Endothelial cell of umbilical vein (primary cell): ENCODE measurements at regions not wholly inside any gene's neighbourhood (a gene's known extent, or its start where the extent isn't known, plus 50 kb on each side); places are given as distances from the start of the nearest gene placed in this dataset.
A peak's percentile ranks its signal among the peaks of the same experiment; 100 is the strongest.

Experiments used
- BruUV-seq: library from RNA; stranded (reverse); fragments of 400-500 nt; replicated peaks from 2 replicates; lab custom pipeline; 2021; lab: Mats Ljungman, UMichigan
- CTCF ChIA-PET: fragments of 300-600, 350-600 bp; sonication (Branson Sonifier 250); formaldehyde crosslinking; loops from one replicate; lab custom pipeline; 2021; ENCODE audit warnings: antibody characterized with exemption, inconsistent platforms; lab: Charles Lee
- POLR2A ChIA-PET: fragments of 300-600, 350-600 bp; sonication (Branson Sonifier 250); formaldehyde crosslinking; loops from one replicate; lab custom pipeline; 2021; ENCODE audit warnings: antibody characterized with exemption, inconsistent platforms; lab: Charles Lee
- DNase-seq: peaks from one replicate; pipeline ENCODE4 v3.0.0-alpha.2; 2011; ENCODE audit warnings: low read depth, low spot score
- FAIRE-seq: peaks from 2 replicates; lab custom pipeline; 2011; peaks lifted over from hg19 to GRCh38; lab: Jason Lieb, UNC
- H2AFZ ChIP-seq: 2 replicates; pipeline ENCODE4 v1.6.0; 2012; ENCODE audit warnings: low read depth, low read length, control low read depth, inconsistent platforms
- H3K27ac ChIP-seq: 2 replicates; pipeline ENCODE4 v1.5.1; 2011; ENCODE audit warnings: low read depth, mild to moderate bottlenecking, control low read depth, low read length, moderate library complexity; ENCODE audit not compliant: insufficient read depth
- H3K27me3 ChIP-seq, 2 experiments: 2 replicates each; pipeline versions ENCODE4 v1.6.0 to v1.6.1; 2011; ENCODE audit warnings: low read length in 2 of 2, mixed read lengths in 1 of 2; ENCODE audit not compliant: control insufficient read depth in 2 of 2, insufficient read depth in 2 of 2
- H3K36me3 ChIP-seq, 2 experiments: 2 replicates in 1 of 2; 3 replicates in 1 of 2; pipeline ENCODE4 v1.5.1; 2011; ENCODE audit warnings: low read length in 2 of 2, mild to moderate bottlenecking in 1 of 2, moderate library complexity in 1 of 2; ENCODE audit not compliant: control insufficient read depth in 2 of 2, insufficient read depth in 2 of 2; ENCODE audit errors: extremely low read depth in 1 of 2
- H3K4me1 ChIP-seq: 3 replicates; pipeline ENCODE4 v1.5.1; 2011; ENCODE audit warnings: mild to moderate bottlenecking, low read length; ENCODE audit not compliant: control insufficient read depth, insufficient read depth; ENCODE audit errors: extremely low read depth
- H3K4me2 ChIP-seq: 2 replicates; pipeline ENCODE4 v1.6.1; 2011; ENCODE audit warnings: low read length, control low read depth, mixed read lengths; ENCODE audit not compliant: insufficient read depth
- H3K4me3 ChIP-seq, 3 experiments: fragments of 200-600 bp in 1 of 3; sonication (generic), shearing (Covaris generic) in 1 of 3; replicated peaks in 1 of 3; 2 replicates each; pipeline ENCODE4 v1.5.1; 2011 to 2016; ENCODE audit warnings: control low read depth in 3 of 3, low read length in 3 of 3, mild to moderate bottlenecking in 2 of 3, inconsistent platforms in 1 of 3, low read depth in 1 of 3, moderate library complexity in 1 of 3; ENCODE audit not compliant: insufficient read depth in 1 of 3
- H3K79me2 ChIP-seq: 2 replicates; pipeline ENCODE4 v1.6.0; 2012; ENCODE audit warnings: low read length, inconsistent platforms; ENCODE audit not compliant: control insufficient read depth, insufficient read depth
- H3K9ac ChIP-seq: replicated peaks from 2 replicates; pipeline ENCODE3; 2011; ENCODE audit warnings: low read length, control low read depth; ENCODE audit not compliant: insufficient read depth; ENCODE audit errors: extremely low read depth
- H3K9me1 ChIP-seq: replicated peaks from 3 replicates; pipeline ENCODE4 v1.6.0; 2011; ENCODE audit warnings: mild to moderate bottlenecking, low read length; ENCODE audit not compliant: control insufficient read depth, insufficient read depth; ENCODE audit errors: extremely low read depth
- H3K9me3 ChIP-seq: replicated peaks from 2 replicates; pipeline ENCODE4 v1.5.1; 2012; ENCODE audit warnings: low read length, inconsistent platforms; ENCODE audit not compliant: control insufficient read depth, insufficient read depth
- H4K20me1 ChIP-seq: replicated peaks from 2 replicates; pipeline ENCODE3; 2011; ENCODE audit warnings: mild to moderate bottlenecking, low read length; ENCODE audit not compliant: control insufficient read depth, insufficient read depth; ENCODE audit errors: extremely low read depth
- CTCF ChIP-seq, 2 donors: IDR thresholded peaks; 1 replicate in 1 of 2; 2 replicates in 1 of 2; pipeline ENCODE4 v1.5.1; 2011; ENCODE audit warnings: low read length in 2 of 2, mild to moderate bottlenecking in 2 of 2, moderate library complexity in 2 of 2, control low read depth in 1 of 2, inconsistent platforms in 1 of 2, low read depth in 1 of 2; ENCODE audit not compliant: insufficient read depth in 1 of 2; ENCODE audit errors: extremely low read depth in 1 of 2
- FOS ChIP-seq: IDR thresholded peaks from 2 replicates; pipeline ENCODE4 v1.6.1; 2011; ENCODE audit warnings: mild to moderate bottlenecking, low read length, moderate library complexity, borderline replicate concordance; ENCODE audit not compliant: insufficient read depth
- MAX ChIP-seq: IDR thresholded peaks from 2 replicates; pipeline ENCODE4 v1.6.1; 2011; ENCODE audit not compliant: insufficient read depth, insufficient read length
- POLR2AphosphoS5 ChIP-seq: IDR thresholded peaks from 2 replicates; pipeline ENCODE4 v1.6.1; 2012; ENCODE audit warnings: low read depth, mild to moderate bottlenecking, control low read depth, low read length, moderate library complexity; ENCODE audit not compliant: insufficient read depth
- dilution Hi-C: fragments of 300-500 bp; cut with MboI; formaldehyde crosslinking; loops from one replicate; pipeline ENCODE4 v1.15.0; 2019; ENCODE audit warnings: low sequenced_read_pairs; ENCODE audit not compliant: extremely low pct_ligation_motif_present
- intact Hi-C: fragments of 100-400 bp; cut with micrococcal nuclease; formaldehyde crosslinking; loops from one replicate; pipeline ENCODE4 v1.10.0; 2022

- FAIRE-seq (peak; percentile 95), DNase-seq (peak; percentile 78)
- H3K9me3 ChIP-seq, result no peaks in the 10 kb centered on the region
- H3K4me3 ChIP-seq, result no peak overlapping the region
- peaks cover 4% of the 10 kb centered on the region for H3K4me1 ChIP-seq
- peak; percentile 74 to 77 for TF ChIP-seq CTCF (IDR thresholded peaks at IDR 0.05; ENCODE audit: extremely low read depth in 1 of 2, insufficient read depth in 1 of 2, low read depth in 1 of 2, low read length in 2 of 2)
- TF ChIP-seq FOS, result peak; percentile 70
- peak; percentile 44 for TF ChIP-seq POLR2AphosphoS5
- TF ChIP-seq MAX, result no peak
- no peak overlapping the region for H3K9ac ChIP-seq
- no peaks in the 10 kb centered on the region for H4K20me1 ChIP-seq
- dilution Hi-C loops (no loop called here), intact Hi-C loops (loop anchor here (1.0 to 10.0 kb wide), 4 partner anchors 74 to 634 kb away; partner anchors contain the start of genes BBS10 and NAP1L1)
- peak overlapping the region; percentile 59 for H3K4me2 ChIP-seq
- POLR2A ChIA-PET, result no interaction called here
- H3K27ac ChIP-seq, result no peak overlapping the region
- H3K36me3 ChIP-seq, result no peaks in the 10 kb centered on the region
- CTCF ChIA-PET, result interaction anchor here (0.6 to 2.5 kb wide), 40 partner anchors 9 to 428 kb away, joined by 3 to 23 read pairs (median 4); partner anchors contain the start of genes BBS10, NAP1L1 and PHLDA1
- H3K9me1 ChIP-seq, result no peaks in the 10 kb centered on the region
- no peaks in the 10 kb centered on the region for H3K79me2 ChIP-seq
- H2AFZ ChIP-seq, result peak overlapping the region; percentile 77
- no TSS peak for BruUV-seq
- no peaks in the 10 kb centered on the region for H3K27me3 ChIP-seq
These were observed 74.2 kb upstream of the NAP1L1 start for GRCh38 chr12:76158518-76159321.
